T-helper 2 cell treated with Interferon-gamma antibody and Interleukin-4, amounts not matched to agents 100 ng/mL and 5 ng/mL, for 36 hours (primary cell): ENCODE measurements at regions not wholly inside any gene's neighbourhood (a gene's known extent, or its start where the extent isn't known, plus 50 kb on each side); places are given as distances from the start of the nearest gene placed in this dataset.

Experiments used
- intact Hi-C: fragments of 100-400 bp; cut with micrococcal nuclease; formaldehyde crosslinking; loops from one replicate; pipeline ENCODE4 v1.15.1; 2023

DNA sequence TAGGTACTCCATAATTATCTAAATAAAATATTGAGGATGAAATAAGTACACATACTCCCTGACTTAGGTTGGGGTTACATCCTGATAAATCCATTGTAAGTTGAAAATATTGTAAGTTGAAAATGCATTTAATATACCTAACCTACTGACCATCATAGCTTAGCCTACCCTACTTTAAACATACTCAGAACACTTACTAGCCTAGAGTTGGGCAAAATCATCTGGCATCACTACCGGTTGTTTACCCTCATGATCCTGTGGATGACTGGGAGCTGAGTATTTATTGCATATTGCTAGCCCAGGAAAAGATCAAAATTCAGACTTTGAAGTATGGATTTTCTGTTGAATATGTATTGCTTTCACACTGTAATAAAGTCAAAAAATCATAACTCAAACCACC is 467.3 kb downstream of the C6orf118 start:
- intact Hi-C loops: no loop called here

DNA sequence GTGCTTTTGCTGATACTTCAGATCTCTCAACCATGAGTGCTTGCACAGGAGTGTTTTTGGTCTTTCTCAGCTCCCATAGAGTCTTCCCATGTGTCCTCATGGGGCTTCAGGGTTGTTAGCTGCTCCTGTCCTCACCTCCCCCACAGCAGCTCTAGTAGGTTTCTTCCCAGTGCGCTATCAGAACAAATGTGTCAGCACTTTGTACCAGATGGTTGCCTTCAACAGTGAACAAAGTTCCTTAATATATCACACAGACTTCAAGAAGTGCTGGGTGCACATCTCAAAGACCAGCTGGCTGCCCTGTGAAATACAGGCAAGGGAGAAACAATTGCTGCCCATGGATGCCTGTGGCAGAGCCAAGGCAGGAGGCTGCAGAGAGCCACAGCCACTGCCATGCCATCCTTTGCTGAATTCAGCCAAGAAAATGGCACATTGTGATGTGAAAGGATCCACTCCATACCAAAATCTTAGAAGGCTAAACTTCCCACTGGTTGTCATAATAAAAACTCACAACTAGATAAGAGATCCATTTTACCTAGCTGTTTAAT is 471.3 kb downstream of the C6orf118 start:
- intact Hi-C loops: no loop called here

GRCh38 chr6:164836486-164836885 is 472.9 kb downstream of the C6orf118 start:
- intact Hi-C loops: no loop called here

GRCh38 chr6:164832410-164832809 is 477.0 kb downstream of the C6orf118 start:
- intact Hi-C loops: no loop called here

- intact Hi-C loops: no loop called here
These were observed 481.9 kb downstream of the C6orf118 start for GRCh38 chr6:164827537-164827936.

DNA sequence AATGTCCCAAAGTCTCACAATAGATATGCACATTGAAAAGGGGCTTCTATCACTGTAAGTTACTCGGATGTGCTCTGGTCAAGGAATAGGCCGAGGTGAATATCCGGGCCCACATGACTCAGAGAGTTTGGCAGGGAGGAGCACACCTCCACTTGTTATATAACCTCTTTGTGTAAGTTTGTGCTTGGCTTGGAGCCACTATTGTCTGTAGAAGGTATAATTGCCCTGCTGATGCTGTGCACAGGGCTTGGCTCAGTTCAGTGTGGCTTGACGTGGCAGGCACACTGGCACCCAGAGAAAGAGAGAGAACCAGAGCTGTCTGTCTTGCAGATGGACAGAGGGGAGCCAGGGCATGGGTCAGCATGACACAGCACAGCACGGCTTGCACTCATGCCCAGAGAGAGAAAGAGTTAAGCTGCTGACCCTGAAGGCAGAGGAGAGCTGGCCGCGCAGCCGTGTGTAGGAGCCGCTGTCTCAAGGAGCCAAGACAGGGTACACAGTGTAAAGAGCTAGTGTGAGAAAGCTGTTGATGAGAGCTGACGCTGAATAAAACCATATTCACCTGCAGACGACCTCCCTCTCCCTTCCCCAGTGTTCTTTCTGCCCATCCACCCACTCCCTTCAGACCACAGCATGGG is 482.5 kb downstream of the C6orf118 start:
- intact Hi-C loops: no loop called here

- intact Hi-C loops: no loop called here
These were observed 484.0 kb downstream of the C6orf118 start for GRCh38 chr6:164825386-164825785.

- intact Hi-C loops: no loop called here
These were observed 491.7 kb downstream of the C6orf118 start for GRCh38 chr6:164817662-164818061.

DNA sequence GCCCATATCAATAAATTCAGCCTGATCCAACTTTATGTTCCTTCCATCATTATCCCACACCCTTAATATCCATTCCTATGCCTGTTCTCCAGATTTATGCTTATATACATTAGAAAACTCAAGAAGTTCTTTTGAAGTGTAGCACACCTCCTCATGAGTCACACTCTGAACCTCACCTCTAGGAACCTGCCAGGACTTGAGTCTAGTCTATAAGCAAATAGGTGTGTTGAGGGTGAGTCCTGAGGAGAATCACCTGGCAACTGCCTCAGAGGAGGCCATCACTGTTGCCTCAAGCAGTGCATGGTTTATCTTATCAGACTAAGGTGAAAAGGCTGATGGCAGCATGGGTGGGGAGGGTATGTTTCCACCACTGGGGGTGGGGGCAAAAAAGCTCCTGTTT is 496.7 kb downstream of the C6orf118 start:
- intact Hi-C loops: no loop called here

- intact Hi-C loops: no loop called here
These were observed 502.3 kb downstream of the C6orf118 start for GRCh38 chr6:164807125-164807524.

DNA sequence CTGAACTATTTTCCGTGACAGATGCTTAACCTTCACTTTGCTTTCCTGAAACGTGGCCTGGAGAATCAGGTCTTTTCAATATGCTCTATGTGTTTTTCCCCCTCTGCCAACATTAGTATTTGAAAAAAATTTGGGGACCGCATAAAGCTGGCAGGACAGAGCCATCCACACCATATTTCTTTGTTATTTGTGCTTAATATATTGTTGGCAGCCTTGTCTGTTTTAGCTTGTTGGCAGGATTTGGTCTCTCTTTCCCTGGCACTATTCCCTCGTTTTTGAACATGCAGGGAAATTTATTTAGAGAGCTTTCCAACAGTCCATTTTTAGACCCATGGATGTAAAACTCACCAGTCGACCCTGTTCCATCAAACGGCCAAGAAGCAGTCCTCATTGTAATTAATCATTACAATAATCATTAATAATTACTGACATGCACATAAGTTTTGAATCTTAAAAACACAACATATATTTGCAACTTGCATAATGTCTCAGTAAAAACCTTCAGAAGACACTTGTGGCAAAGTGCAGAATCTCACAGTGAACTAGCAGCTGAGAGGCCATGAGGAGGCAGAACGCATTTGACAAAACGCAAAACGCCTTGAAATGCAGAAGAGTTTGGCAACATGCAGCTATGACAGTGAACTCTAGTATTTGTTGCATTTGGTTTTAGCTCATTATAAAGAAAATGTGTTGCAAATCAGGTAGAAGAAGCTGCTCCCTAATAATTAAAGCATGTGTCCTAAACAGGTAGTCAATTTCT is 514.2 kb downstream of the C6orf118 start:
- intact Hi-C loops: no loop called here

DNA sequence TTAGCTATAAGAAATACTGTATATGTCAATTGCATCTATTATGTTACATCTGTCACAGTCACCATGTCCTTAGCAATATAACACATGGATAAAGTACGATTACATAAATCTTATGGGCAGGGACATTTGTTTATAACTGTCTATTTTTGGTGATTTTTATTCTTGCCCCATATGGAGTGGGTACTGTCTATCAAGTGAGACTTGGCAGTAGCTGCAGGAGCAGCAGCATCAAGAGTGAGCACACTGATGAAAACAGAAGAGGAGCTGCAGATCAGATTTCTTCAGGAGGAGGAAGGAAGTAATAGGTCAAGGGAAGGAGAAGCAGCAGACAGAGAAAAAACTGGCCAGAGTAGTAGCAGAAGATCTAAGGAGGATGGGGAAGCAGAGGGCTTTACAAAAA is 516.7 kb downstream of the C6orf118 start:
- intact Hi-C loops: no loop called here

GRCh38 chr6:164791498-164791897 is 517.9 kb downstream of the C6orf118 start:
- intact Hi-C loops: no loop called here

GRCh38 chr6:164763788-164764187 is 545.6 kb downstream of the C6orf118 start:
- intact Hi-C loops: no loop called here

DNA sequence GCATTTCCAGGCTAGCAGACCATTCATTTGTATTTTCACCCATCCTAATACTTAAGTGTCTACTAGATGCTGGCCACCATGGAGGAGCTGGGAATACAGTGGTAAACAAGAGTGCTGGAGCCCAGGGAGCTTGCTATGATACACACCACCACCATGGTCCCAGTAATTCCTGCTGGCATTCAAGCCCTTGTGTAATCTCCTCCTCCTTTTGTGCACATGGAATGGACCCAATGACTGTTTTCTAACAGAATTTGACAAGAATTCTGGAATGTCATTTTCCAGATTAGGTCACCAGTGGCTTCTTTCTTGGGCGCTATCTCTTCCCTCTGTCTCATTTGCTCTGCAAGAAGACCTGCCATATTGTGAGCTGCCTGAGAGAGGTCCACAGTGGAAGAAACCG is 552.0 kb downstream of the C6orf118 start:
- intact Hi-C loops: no loop called here

- intact Hi-C loops: no loop called here
These were observed 552.7 kb downstream of the C6orf118 start for GRCh38 chr6:164756723-164757122.

GRCh38 chr6:164756142-164756541 is 553.3 kb downstream of the C6orf118 start:
- intact Hi-C loops: no loop called here

DNA sequence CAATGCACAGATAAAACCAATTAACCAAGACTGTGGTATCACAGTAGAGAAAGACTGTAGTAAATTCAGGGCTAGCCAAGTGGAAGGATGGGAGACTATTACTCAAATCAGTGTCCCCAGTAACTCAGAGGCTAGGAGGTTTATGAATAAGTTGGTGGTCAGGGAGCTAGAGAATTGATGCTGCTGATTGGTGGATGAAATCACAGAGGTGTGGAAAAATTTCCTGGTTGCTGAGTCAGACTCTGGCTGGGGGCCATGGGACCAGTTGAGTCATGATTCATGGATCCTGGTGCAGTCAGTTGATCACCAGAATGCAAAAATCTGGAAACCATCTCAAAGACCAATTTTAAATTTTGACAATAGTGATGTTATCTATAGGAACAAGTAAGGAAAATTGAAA is 555.9 kb downstream of the C6orf118 start:
- intact Hi-C loops: no loop called here

- intact Hi-C loops: no loop called here
These were observed 558.0 kb downstream of the C6orf118 start for GRCh38 chr6:164751395-164751794.

- intact Hi-C loops: no loop called here
These were observed 559.3 kb downstream of the C6orf118 start for GRCh38 chr6:164750128-164750527.

DNA sequence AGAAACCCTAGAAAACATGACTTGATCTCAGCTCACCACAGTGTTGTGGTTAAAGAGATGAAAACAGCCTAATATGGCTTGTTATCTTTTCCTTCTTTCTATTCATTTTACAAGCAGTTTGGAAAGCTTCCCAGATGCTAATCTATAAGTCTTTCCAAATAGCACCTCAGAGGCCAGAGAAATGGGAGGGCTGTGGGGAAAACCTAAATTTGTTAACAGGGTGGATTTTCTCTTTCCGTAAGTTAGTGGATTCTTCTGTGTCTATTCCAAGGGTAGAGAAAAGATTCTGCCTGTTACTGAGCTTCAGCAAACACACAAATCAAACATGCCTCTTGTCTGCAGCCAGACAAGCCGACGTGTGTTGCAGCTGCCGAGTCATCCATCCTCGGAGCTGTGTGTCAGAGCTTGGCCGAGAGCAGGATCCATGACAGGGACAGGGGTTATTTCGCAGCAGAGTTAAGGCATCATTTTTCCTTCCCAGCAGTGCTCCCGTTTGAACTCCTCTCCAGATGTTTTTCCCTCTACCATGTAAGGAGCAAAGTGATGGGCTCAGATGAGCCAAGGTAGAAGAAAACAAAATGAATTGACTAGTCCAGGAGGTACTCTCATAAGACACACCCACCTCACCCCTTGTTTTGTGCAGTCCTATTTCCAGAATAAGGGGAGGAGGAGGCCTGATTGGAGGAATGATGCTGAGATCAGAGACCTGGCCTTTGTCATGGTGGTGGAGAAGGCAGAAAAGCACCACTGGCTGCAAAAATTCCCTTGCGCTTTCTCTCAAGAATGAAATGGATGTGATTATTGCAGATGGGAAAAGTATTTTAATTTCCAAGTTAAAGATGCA is 560.0 kb downstream of the C6orf118 start:
- intact Hi-C loops: no loop called here

DNA sequence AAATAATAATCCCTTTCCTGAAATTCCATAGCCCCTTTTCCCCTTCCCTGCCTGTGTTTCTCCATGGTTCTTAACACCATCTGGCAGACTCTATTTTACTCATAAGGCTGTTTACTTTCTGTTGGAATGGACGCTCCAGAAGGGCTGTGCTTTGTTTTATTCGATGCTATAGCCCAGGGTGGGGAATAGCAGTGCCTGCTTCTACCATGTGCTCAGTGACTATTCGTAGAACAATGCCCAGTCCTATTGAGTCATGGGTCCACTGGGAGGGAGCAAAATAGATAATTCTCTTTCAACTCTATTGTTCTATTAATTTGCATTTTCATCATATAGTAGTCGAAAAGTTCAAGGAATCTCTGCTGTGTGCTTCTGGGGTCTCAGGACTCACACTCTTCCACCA is 565.1 kb downstream of the C6orf118 start:
- intact Hi-C loops: no loop called here
